NOMO-1 (cell line): ENCODE measurements at regions not wholly inside any gene's neighbourhood (a gene's known extent, or its start where the extent isn't known, plus 50 kb on each side); places are given as distances from the start of the nearest gene placed in this dataset.

Experiments used
- DNase-seq, 2 experiments: peaks; one replicate each; lab custom pipeline; 2025; ENCODE audit not compliant: unreplicated experiment in 2 of 2; lab: John Stamatoyannopoulos, UW

DNA sequence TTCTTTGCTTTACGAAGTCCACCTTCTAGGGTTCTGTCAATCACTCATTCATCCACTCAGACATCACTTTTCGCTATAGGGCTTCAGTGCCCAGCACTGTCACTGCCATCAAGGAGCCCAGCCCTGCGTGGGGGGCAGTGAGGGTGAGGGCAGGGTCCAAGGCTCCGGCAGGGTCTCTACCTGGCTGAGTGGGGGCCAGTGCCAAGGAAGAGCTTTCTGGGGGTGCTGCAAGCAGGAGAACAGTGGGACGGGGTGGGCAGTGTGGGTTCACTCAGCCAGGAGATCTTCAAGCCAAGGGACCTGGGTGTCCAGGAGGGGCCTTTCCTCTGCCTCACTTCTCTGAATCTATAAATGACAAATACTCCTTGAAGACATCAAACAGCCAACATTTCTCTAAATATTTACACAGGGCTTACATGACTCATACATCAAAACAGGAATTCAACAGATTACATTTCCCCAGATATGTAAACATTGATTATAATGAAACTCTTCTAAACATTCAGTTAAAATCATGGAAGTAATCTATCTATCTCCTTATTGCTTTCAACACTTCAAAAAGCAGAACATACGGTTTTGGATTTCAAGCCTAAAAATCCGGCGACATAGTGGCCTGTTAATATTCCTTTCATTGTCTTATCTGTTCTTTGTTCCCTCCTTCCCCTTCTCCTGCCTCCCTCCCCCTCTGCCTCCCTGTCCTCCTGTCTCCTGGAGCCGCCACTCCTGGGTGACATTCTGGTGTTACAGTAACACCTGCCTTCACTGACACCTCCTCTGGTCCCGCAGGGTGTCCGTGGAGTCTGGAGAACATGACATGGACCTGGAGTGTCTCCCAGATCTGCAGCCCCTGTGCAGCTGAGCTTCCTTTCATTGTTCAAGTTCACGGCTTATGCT, 94.4 kb upstream of the ADRA2C start:
- DNase-seq: no peak

DNA sequence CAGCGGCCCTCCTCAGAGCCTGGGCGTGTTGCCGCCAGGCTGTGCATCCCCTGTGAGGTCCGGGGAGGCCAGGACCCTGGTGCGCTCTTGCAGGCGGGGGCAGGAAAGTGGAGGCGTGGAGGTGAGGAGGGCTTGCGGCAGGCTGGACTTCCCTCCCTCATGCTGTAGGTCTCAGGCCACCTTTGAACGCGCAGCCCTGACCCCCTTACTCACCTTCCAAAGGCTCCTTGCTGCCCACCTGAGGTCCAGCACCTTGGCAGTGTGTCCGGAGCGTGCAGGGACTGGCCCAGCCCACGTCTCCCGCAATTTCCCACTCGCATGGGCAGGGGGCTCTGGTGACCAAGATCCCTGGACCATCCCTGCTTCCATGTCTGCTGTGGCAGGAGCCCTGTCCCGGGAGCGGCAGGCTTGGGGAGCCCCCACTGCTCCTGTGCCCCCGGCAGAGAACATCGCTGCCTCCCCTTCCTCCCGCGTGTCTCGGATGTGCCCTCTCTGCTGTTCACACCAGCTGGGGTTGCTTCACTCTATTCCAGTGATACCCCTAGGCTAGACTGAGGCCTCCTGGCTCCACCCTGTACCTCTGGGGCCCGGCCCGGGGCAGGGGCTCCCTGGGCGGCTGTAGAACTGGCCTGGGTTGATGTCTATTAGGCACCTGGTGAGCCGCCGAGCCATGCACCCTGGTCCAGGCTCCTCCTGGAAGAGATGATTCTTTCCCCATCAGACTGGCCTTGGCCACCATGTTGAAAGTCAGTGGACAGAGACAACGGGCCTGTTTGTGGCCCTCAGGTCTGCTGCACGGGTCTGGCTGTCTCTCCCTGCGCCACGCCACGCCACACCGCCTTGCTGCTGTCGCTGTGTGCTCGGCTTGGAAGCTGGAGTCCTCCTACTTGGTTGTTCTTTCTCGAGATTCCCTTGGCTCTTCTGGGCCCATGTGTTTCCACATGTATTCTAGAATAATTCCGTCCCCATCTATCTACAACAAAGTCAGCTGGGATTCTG, 95.4 kb upstream of the ADRA2C start:
- DNase-seq: no peak

DNA sequence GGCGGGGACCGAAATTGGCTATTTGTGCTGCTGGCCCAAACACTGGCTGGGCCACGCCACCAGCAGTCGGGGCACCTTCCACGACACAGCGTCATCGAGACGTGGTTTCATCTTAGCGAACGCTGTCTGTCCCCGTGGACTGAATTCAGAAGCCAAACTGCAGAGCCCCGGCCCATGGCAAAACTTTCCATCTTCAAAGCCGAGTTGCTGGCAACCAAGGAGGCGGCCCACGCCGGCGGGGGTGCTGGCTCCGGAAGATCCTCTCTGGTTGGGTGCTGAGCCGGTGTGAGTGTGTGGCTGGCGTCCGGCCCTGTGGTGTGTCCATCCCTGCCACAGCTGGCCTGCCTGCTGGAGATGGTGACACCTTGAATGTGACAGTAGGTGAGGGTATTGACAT, 96.6 kb upstream of the ADRA2C start:
- no peak for DNase-seq

DNA sequence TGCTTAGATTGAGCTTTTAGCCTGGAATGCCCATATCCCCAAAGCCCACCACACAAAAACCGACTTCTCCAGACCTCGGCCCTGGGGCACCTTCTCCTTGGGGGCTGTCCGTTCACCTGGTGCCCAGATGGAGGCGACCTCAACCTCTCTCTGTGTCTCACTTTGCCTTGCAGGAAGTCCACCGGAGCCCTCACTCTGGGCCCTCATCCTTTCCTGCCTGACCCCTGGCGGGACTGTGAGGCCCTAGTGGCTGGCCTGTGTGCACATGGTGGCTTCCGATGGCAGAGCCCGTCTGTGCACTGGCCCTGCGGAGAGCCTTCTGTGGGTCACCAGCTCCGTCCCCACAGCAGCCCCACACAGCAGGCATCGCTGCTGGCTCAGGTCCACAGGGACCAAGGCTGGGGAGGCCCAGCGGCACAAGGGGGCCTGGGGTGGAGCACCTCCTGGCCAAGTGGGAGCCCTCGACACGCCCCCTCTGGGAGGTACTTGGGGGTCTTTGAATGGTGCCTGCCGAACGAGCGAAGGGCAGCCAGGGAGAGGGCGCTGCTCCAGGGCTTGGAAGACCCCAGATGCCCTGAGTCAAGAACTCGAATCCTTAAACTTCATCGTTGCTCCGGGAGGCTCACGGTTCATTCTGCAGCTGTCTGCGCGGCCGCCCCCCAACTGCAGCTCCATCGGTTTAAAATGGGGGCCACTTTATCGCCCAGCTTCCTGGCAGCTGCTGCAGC, 97.2 kb upstream of the ADRA2C start:
- no peak for DNase-seq

DNA sequence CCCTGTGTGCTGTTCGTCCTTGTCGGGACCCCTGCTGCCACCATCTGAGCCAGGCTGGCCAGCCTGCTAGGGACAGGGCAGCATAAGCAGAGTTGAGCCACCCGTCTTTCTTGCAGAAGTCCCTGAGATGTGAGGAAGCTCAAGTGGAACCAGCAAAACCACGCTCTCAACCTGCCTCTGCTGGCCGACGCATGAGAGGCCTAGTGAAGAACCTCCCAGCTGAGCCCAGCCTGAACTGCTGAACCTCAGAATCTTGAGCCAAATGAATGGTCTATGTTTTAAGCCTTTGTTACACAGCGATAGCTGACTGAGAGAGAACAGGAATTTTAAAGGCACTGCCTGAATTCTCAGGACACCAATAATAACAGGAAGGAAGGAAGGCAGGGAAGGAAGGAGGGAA, 98.9 kb upstream of the ADRA2C start:
- no peak for DNase-seq

DNA sequence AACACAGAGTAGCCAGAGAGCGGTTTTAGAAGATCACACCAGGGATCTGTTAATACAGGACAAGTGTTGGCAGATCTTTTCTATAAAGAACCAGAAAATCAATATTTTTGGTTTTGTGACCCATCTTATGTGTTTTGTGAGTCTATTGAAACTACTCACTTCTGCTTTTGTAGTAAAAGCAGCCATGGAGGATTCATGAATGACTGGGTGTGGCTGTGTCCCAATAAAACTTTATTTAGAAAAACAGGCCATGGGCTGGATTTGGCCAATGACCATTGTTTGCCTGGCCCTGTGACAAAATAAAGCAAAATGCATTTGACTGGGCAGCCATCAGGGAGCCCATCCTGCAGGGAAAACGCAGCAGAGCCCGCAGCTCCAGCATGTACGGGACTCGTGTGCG, 99.9 kb upstream of the ADRA2C start:
- peak; percentile 1 to 49 for DNase-seq

DNA sequence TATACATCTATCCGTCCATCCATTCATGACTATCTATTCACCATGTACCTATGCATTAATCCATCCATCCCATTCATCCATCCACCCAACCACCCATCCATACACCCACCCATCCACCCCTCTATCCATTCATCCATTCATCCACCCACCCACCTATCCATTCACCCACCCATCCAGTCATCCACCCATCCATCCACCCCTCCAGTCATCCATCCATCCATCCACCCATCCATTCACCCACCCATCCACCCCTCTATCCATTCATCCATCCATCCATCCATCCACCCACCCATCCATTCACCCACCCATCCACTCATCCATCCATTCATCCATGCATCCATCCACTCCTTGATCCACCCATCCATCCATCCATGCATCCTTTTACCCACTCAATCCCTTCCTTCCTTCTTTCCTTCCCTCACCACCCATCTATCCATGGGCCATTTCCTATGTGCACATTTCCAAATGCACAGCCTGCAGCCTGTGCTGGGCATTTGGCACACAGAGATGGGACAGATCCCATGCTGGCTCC, 100.8 kb upstream of the ADRA2C start:
- DNase-seq: no peak

DNA sequence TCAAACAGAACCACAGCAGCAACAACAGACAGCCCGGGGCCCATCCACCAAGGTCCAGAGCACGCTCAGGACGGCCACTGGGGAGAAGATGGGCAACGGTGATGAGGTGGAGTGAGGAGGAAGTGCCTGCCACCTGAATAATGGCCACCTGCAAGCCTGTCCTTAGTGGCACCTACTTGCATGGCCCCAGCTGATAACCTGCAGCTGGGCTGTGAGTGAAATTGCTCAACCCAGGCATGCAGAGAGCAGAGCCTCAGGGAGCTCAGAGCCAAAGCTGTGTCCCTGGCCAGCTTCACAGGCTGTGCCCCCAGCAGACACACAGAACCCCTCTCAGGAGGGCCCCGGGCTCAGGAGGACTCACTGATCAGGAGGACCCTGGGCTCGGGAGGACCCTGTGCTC, 102.4 kb upstream of the ADRA2C start:
- DNase-seq: no peak

DNA sequence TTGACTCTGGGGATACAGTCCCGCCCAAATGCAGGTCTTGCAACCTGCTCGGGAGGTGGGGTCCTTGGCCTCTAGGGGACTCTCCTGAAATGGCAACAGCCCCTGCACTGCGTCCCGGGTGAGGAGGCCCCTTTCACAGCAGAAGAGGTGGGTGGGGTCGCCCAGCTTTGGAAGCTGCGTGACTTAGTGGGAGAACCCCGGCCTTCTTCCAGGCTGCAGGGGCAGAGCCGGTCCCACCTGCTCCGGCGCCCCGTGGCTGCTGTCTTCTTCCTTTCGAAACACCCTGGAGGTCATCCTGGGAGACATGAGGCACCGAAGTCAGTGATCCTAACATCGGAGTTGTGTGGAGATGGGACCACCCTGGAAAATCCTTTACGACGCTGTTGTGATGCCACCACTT, 103.7 kb upstream of the ADRA2C start:
- DNase-seq: no peak

DNA sequence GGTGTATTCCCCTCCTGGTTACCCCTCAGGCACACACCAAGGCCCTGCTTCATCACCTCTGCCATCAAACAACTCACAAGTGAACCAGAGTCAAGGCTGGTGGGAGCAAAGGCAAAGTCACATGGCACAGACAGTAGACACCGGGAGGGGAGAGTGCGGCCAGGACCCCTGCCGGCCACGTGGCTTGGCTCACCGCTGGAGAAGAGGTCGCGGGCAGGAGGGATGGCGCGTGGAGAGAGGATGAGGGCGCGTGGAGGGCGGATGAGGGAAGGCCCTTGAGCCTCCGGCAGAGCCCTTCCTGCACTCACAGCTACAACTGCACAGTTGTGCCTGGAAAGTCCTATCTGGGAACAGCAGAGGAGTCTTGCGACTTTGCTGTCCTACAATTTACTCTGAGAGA, 104.2 kb upstream of the ADRA2C start:
- DNase-seq: no peak

DNA sequence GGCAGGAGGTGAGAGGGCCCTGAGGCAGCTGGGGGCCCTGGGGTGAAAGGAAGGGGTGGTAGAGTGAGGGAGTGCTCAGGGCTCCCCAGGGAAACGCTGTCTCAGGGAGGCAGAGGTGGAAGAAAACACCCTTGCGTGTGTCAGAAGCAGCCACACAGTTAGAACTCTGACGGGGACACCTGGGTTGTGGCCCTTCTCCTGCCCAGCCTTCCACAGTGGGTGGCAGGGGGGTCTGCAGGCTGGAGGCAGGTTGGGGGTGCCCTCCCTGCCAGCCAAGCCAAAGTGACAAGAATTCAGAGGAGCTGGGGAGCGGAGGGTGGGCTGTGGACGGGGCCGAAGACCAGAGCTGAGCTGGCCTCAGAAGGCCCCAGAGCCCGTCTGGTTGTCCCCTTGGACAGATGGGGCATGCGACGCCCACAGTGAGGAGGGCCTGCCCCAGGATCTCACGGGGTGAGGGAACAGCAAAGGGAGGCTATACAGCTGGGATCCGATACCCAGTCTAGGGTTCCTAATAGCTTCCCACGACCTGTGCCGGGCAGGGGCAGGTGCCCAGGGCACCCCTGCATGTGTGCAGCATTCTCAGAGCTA, 105.2 kb upstream of the ADRA2C start:
- no peak for DNase-seq

DNA sequence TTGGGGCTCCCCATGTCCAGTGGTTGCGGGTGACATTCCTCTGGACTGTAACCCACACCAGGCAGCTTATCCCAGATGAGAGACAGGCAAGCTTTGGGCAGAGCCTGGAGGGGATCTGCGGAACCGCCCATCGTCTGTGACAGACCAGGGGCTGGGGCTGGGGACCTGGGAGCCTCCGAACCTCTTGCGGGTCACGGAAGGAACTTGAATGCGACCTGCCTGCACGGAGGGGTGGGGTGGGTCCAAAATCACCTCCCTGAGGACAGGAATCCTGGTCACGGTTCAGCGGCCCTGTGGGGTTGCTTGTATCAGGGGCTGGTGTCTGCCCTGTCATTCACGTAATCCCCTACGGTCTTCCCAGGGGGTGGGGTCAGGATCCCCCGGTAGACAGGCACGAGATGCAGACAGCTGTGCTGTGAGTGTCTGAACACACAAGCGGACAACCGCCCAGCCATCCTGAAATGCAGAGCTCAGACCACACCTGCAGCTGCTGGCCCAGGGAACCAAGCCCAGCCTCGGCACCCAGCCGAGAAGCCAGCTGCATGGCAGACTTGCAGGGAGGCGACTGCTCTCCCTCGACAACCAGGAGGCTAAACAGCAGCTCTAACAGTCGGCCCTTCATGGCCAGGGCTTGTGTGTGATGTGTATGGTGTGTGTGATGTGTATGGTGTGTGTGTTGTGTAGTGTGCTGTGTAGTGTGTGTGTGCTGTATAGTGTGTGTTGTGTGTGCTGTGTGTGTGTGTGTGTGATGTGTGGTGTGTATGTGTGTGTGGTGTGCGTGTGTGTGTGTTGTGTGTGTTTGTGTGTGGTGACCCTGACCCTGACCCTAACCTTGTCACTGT, 105.9 kb upstream of the ADRA2C start:
- no peak for DNase-seq

DNA sequence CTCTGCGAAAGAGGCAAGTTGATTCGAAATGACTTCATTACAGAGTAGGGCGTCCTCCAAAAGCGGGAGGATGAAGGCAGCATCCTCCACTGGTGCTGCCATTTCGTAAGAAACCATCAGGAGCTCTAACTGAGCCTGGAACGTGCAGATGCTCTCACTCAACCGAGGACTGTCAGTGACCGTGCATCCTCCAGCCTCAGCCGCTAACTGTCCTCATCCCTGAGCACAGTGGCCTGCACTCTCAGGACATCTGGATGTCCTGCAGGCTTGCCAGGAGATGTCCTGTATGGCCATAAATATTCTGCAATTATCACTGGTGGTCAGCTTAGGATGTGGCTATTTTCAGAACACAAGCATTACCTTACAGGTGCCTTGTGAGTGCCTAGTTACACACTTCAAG, 107.1 kb upstream of the ADRA2C start:
- no peak for DNase-seq

DNA sequence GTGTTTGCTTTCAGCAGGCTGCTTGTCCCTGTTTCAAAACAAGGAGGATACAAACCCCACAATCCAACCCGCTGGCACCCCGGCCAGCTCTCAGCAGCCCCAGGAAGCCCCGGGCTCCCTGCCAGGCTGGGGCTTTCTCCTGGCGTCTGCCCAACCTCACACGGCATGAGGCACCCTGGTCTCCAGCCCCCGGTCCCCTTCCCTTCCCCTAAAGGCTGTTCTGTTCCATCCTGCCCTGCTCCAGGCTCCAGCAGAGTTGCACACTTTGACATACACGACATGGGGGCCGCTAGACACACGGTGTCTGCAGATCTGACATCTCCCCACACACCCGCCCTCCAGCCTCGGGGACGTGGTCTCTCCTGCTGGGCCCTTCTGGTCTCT, 107.7 kb upstream of the ADRA2C start:
- no peak for DNase-seq

DNA sequence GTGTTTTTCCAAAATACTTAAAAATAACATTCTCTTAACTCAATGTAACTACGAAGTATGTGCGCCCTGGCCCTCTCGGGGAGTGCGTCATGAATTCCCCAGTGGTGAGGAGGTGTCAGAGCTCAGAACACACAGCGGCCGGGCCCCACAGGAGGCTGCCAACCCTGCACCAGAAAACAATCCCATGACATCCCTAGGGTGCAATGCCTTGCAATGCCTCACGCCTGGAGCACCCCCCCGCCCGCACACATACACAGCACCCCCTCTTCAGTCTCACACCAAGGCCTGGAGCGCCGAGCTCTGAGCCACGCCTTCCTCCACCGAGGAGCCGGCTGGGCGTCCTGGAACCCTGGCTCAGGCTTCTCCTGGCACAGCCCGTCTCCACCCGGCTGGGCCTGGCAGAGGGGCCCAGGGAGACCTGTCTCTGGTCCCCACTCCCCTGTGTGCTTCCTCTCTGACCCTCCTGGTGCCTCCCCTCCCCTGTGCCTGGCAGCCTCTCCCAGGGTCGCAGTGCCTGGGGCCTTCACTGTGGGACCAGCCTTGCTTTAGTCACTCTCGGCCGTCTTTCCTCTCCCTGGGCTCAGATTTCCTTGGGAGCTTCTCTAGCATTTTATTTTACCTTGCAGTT, 108.2 kb upstream of the ADRA2C start:
- no peak for DNase-seq

DNA sequence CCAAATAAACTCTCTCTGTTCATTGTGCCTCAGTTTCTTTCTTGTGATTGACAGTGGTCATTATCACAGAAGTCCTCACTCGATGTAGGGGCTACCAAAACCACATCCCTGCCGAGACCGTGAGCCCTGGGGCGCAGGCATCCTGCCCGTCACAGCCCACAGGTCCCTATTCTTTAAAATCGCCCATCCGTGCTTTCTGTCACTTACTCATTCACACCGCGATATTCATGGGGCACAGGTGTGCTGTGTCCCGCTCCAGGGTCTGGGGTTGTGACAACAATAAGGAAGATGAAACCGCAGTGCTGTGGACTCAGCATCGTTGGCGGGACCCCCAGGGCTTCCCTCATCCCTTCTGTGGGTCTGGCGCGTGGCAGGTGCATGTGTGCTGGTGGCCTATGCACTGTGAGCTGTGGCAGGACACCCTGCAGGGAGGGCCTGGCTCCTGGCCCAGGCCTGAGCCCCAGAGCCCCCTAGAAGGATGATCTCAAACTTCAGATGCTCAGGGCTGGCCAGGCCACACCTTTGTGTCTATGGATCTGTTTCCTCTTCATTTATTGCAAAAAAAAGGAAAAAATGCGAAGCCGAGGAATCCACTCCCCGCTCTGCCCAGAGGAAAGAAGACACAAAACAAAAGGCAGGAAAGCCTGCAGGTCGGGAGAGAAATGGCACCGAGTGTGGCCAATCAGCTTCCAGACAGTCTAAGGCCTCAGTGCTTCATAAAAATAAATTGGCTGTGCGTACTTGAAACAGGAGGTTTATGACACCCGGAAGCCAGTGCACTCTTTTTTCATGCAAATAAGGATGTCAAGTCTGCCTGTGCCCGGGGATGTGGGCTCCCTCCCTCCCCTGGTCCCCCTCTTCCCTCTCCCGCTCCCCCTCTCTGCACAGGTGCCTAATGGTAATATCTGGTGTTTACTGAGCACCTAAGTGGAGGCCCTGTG, 109.5 kb upstream of the ADRA2C start:
- DNase-seq: no peak

DNA sequence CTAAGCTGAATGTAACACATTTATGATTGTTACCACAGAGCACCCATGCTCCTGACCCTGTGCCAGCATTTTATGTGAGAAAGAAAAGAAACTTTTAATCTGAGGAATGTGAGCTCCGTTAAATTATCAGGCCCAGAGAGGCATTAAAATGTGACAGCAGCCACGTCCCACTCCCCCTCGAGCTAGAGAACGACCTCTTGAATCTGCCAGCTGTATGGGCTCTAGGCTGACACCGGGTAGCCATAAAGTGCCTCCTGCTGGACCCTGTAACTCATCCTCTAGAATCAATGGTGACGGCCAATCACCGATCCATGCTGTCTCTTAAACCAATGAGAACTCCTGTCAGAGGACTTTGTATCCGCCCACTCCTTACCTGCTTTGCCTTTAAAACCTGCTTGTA, 110.2 kb upstream of the ADRA2C start:
- no peak for DNase-seq

DNA sequence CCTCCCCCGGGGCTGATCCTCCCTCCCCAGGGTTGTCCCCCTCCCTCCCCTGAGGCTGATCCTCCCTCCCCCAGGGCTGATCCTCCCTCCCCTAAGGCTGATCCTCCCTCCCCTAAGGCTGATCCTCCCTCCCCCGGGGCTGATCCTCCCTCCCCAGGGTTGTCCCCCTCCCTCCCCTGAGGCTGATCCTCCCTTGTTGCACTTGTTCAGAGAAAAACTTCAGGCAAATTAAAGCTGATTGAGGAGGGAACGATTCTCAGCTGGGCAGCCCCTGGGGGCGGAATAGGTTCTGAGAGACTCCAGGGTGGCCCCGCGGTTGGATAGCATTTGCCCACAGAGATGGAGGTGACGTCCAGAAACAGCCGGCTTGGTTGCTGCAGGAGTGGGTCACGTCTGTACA, 110.7 kb upstream of the ADRA2C start:
- no peak for DNase-seq
